ENCODE measurements at regions not wholly inside any gene's neighbourhood (a gene's known extent, or its start where the extent isn't known, plus 50 kb on each side); places are given as distances from the start of the nearest gene placed in this dataset.

GRCh38 chr3:117266806-117267205 is 557.2 kb downstream of the TUSC7 start:
- DNase-seq = no peak

- DNase-seq = no peak
Observed at GRCh38 chr3:117268318-117268717, 558.7 kb downstream of the TUSC7 start.

GRCh38 chr3:117272274-117272673 is 562.7 kb downstream of the TUSC7 start:
- DNase-seq = no peak

- DNase-seq = no peak
Observed at GRCh38 chr3:117272876-117273523, 563.4 kb downstream of the TUSC7 start.

- no peak for DNase-seq
Observed at GRCh38 chr3:117277816-117278215, 568.2 kb downstream of the TUSC7 start.

- DNase-seq = no peak
Observed at GRCh38 chr3:117278424-117279190, 569.0 kb downstream of the TUSC7 start.

GRCh38 chr3:117281371-117281770 is 571.8 kb downstream of the TUSC7 start:
- DNase-seq = no peak

- no peak for DNase-seq
Observed at GRCh38 chr3:117282566-117282965, 573.0 kb downstream of the TUSC7 start.

- no peak for DNase-seq
Observed at GRCh38 chr3:117285737-117286136, 576.2 kb downstream of the TUSC7 start.

GRCh38 chr3:117286488-117286887 is 576.9 kb downstream of the TUSC7 start:
- DNase-seq = no peak

GRCh38 chr3:117287602-117288001 is 578.0 kb downstream of the TUSC7 start:
- no peak for DNase-seq

GRCh38 chr3:117291476-117291875 is 581.9 kb downstream of the TUSC7 start:
- no peak for DNase-seq

- DNase-seq = no peak
Observed at GRCh38 chr3:117297065-117297464, 587.5 kb downstream of the TUSC7 start.

GRCh38 chr3:117297541-117297940 is 588.0 kb downstream of the TUSC7 start:
- DNase-seq = no peak

GRCh38 chr3:117298273-117298672 is 588.7 kb downstream of the TUSC7 start:
- DNase-seq = no peak

GRCh38 chr3:117302428-117302827 is 592.8 kb downstream of the TUSC7 start:
- DNase-seq = no peak

GRCh38 chr3:117303443-117303842 is 593.9 kb downstream of the TUSC7 start:
- DNase-seq = no peak

GRCh38 chr3:117304681-117305080 is 595.1 kb downstream of the TUSC7 start:
- DNase-seq = no peak

GRCh38 chr3:117305681-117306080 is 596.1 kb downstream of the TUSC7 start:
- DNase-seq = no peak

- DNase-seq = no peak
Observed at GRCh38 chr3:117306299-117306698, 596.7 kb downstream of the TUSC7 start.

- DNase-seq = no peak
Observed at GRCh38 chr3:117308353-117308752, 598.8 kb downstream of the TUSC7 start.

GRCh38 chr3:117308756-117309155 is 599.2 kb downstream of the TUSC7 start:
- no peak for DNase-seq

- DNase-seq = no peak
Observed at GRCh38 chr3:117310536-117310935, 601.0 kb downstream of the TUSC7 start.

- no peak for DNase-seq
Observed at GRCh38 chr3:117314441-117315150, 605.0 kb downstream of the TUSC7 start.

All from CD4-positive, alpha-beta T cell treated with Interferon gamma for 1 hour (primary cell).